Suprapubic skin (tissue), 4 donors: ENCODE measurements at regions not wholly inside any gene's neighbourhood (a gene's known extent, or its start where the extent isn't known, plus 50 kb on each side); places are given as distances from the start of the nearest gene placed in this dataset.
"Not testable (repeated sequence)": the region's sequence is repeated elsewhere in the genome, so short reads cannot be mapped to it uniquely, and the experiment has no call there.

ENCODE experiments used
- POLR2A ChIP-seq, 2 donors: fragments of 450-650 bp; IDR thresholded peaks; one replicate each; pipeline ENCODE4 v1.6.1; 2017; ENCODE audit warnings: antibody characterized with exemption in 2 of 2, mild to moderate bottlenecking in 2 of 2, moderate library complexity in 2 of 2
- POLR2AphosphoS5 ChIP-seq, 3 donors: sonication (generic); formaldehyde crosslinking; IDR thresholded peaks; one replicate each; pipeline ENCODE4 v1.6.1; 2017; ENCODE audit warnings: antibody characterized with exemption in 3 of 3

DNA sequence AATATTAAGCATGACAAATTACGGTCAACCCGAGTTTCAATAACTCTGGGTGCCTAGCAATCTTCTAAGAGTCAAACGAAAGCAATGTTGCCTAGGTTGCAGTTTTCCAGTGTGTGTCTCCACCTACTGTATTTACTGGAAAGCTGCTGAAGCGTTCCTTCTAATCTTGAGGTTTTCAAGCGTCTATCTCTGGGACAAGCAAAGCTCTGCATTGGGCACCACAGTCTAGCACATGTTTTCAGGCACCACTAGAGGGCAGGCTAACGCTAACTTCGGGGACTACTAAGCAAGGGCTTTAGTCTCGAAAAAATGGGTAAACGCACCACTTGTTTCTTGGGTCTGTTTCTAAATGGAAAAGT is 82.7 kb upstream of the KIF2A start:
- TF ChIP-seq POLR2AphosphoS5, POLR2A (IDR thresholded peaks at IDR 0.05): not testable (repeated sequence)
